Retina (tissue), 1 donor: ENCODE measurements at regions not wholly inside any gene's neighbourhood (a gene's known extent, or its start where the extent isn't known, plus 50 kb on each side); places are given as distances from the start of the nearest gene placed in this dataset.
A peak's percentile ranks its signal among the peaks of the same experiment; 100 is the strongest.
"Not testable (repeated sequence)": the region's sequence is repeated elsewhere in the genome, so short reads cannot be mapped to it uniquely, and the experiment has no call there.

Experiments
- DNase-seq: peaks from one replicate; pipeline ENCODE4 v3.0.0-alpha.2; 2016

DNA sequence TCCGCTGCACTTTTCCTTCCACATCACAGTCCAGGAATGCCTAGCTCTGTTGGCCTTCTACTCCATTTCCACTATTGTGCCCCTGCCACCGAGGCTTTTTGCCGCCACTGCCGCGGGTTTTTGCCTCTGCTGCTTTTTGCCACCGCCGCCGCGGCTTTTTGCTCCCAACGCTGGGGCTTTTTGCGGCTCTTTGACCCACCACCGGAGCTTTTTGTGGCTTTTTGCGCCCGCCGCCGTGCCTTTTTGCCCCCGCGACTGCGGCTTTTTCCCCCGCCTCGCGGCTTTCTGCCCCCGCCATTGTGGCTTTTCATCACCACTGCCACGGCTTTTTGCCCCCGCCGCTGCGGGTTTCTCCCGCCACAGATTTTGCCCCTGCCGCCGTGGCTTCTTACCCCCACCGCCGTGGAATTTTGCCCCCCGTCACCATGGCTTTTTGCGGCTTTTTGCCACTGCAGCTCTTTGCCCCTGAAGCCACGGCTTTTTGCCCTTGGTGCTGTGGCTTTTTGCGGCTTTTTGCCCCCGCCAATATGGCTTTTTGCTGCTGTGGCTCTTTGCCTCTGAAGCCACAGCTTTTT lies 2798.7 kb upstream of the TEKT4 start:
- DNase-seq, result peak; percentile 5

DNA sequence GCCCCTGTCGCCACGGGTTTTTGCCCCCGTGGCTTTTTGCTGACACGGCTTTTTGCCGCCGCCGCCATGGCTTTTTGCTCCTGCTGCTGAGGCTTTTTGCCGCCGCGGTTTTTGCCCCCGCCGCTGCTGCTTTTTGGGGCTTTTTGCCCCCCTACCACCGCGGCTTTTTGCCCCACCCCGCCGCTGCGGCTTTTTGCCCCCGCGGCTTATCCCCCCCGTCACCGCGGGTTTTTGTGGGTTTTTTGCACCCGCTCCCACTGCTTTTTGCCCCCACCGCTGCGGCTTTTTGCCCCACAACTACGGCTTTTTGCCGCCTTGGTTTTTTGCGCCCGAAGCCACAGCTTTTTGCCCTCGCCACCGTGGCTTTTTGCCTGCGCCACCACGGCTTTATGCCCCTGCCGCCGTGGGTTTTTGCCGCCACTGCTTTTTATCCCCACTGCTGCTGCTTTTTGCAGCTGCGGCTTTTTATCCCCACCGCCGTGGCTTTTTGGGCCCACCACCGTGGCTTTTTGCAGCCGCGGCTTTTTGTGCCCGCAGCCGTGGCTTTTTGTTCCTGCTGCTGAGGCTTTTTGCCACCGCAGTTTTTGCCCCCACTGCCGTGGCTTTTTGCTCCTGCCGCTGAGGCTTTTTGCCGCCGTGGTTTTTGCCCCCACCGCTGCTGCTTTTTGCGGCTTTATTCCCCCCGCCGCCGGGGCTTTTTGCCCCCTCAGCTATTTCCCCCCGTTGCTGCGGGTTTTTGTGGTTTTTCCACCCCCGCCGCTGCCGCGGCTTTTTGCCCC lies 2798.0 kb upstream of the TEKT4 start:
- DNase-seq, result no peak

- no peak for DNase-seq
Measured at GRCh38 chr2:92073815-92074548, 2797.2 kb upstream of the TEKT4 start.

DNA sequence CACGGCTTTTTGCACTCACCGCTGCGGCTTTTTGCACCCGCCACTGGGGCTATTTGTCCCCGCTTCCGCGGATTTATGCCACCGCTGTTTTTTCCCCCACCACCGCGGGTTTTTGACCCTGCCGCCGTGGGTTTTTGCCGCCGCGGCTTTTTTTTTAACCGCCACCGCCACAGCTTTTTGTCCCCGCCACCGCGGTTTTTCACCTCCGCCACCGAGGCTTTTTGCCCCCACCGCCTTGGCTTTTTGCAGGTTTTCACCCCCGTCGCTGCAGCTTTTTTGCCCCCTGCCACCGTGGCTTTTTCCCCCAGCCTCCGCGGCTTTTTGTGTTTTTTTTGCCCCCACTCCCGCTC lies 2796.7 kb upstream of the TEKT4 start:
- no peak for DNase-seq

DNA sequence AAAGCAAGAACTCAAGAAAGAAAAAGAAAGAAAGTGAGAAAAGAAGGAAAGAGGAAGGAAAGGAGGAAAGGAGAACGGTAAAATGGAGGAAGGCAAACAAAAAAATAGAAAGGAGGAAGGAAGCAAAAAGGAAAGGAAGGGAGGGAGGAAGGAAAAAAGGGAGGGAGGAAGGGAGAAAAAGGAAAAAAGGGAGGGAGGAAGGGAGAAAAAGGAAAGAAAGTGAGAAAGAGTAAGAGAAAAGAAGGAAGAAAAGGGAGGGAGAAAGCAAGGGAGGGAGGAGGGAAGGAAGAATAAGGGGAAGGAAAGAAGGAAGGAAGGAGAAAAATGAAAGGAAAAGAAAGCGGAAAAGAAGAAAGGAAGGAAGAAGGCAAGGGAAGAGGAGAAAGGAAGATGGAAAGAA lies 2795.9 kb upstream of the TEKT4 start:
- not testable (repeated sequence) for DNase-seq
